Hepatocyte (in vitro differentiated cells): ENCODE measurements at regions not wholly inside any gene's neighbourhood (a gene's known extent, or its start where the extent isn't known, plus 50 kb on each side); places are given as distances from the start of the nearest gene placed in this dataset.
A peak's percentile ranks its signal among the peaks of the same experiment; 100 is the strongest.

ENCODE experiments used
- DNase-seq: peaks from one replicate; pipeline ENCODE4 v3.0.0-alpha.2; 2016; ENCODE audit warnings: low spot score
- H2AFZ ChIP-seq: fragments of 200-600 bp; sonication (generic); 2 replicates; pipeline ENCODE4 v1.6.0; 2016; ENCODE audit warnings: antibody characterized with exemption, mild to moderate bottlenecking
- H3K27ac ChIP-seq: fragments of 200-600 bp; sonication (generic); 2 replicates; pipeline ENCODE4 v1.5.1; 2016; ENCODE audit warnings: mild to moderate bottlenecking
- H3K27me3 ChIP-seq: fragments of 200-600 bp; sonication (generic); 2 replicates; pipeline ENCODE4 v1.6.1; 2016
- H3K36me3 ChIP-seq: fragments of 200-600 bp; sonication (generic); replicated peaks from 2 replicates; pipeline ENCODE4 v1.5.1; 2016; ENCODE audit warnings: low read depth; ENCODE audit not compliant: insufficient read depth
- H3K4me1 ChIP-seq: fragments of 200-600 bp; sonication (generic); 2 replicates; pipeline ENCODE4 v1.5.1; 2016; ENCODE audit warnings: mild to moderate bottlenecking, moderate library complexity; ENCODE audit not compliant: insufficient read depth
- H3K4me2 ChIP-seq: fragments of 200-600 bp; sonication (generic); 2 replicates; pipeline ENCODE4 v1.6.0; 2016
- H3K4me3 ChIP-seq: fragments of 200-600 bp; sonication (generic); 2 replicates; pipeline ENCODE4 v1.5.1; 2016; ENCODE audit warnings: mild to moderate bottlenecking
- H3K79me2 ChIP-seq: fragments of 200-600 bp; sonication (generic); 2 replicates; pipeline ENCODE4 v1.6.0; 2017; ENCODE audit warnings: mild to moderate bottlenecking
- H3K9me2 ChIP-seq: fragments of 200-600 bp; sonication (generic); replicated peaks from 2 replicates; pipeline ENCODE4 v1.6.0; 2017; ENCODE audit warnings: mild to moderate bottlenecking; ENCODE audit not compliant: insufficient read depth
- H3K9me3 ChIP-seq: fragments of 200-600 bp; sonication (generic); 2 replicates; pipeline ENCODE4 v1.5.1; 2016; ENCODE audit warnings: low read depth, mild to moderate bottlenecking
- H4K20me1 ChIP-seq: fragments of 200-600 bp; sonication (generic); 2 replicates; pipeline ENCODE4 v1.6.0; 2016; ENCODE audit warnings: mild to moderate bottlenecking; ENCODE audit not compliant: insufficient read depth, poor library complexity, severe bottlenecking
- CTCF ChIP-seq: fragments of 200-600 bp; sonication (generic); IDR thresholded peaks from 2 replicates; pipeline ENCODE4 v1.5.1; 2016; ENCODE audit warnings: antibody characterized with exemption, mild to moderate bottlenecking; ENCODE audit not compliant: poor library complexity
- EZH2 ChIP-seq: fragments of 200-600 bp; sonication (generic); IDR thresholded peaks from 2 replicates; pipeline ENCODE4 v1.6.1; 2016; ENCODE audit warnings: antibody characterized with exemption, mild to moderate bottlenecking, borderline replicate concordance
- EZH2phosphoT487 ChIP-seq: fragments of 200-600 bp; sonication (generic); IDR thresholded peaks from one replicate; pipeline ENCODE4 v1.6.1; 2018; ENCODE audit warnings: antibody characterized with exemption, mild to moderate bottlenecking, low read depth, moderate library complexity; ENCODE audit not compliant: unreplicated experiment, severe bottlenecking
- WGBS: methylation state at CpG from one replicate; pipeline ENCODE4 v1.1.6; 2016; ENCODE audit warnings: low lambda C conversion rate; ENCODE audit errors: missing lambda C conversion rate; 5-methylcytosine and 5-hydroxymethylcytosine counted together

- H2AFZ ChIP-seq = no peak overlapping the region
- no peak overlapping the region for H3K4me3 ChIP-seq
- no peaks in the 10 kb centered on the region for H3K9me2 ChIP-seq
- TF ChIP-seq EZH2 = no peak
- no peak for TF ChIP-seq EZH2phosphoT487
- no peak for TF ChIP-seq CTCF
- peaks cover 5% of the 10 kb centered on the region for H3K27me3 ChIP-seq
- no peaks in the 10 kb centered on the region for H3K79me2 ChIP-seq
- no peaks in the 10 kb centered on the region for H4K20me1 ChIP-seq
- no peak overlapping the region for H3K4me2 ChIP-seq
- H3K4me1 ChIP-seq = peaks cover 18% of the 10 kb centered on the region
- no peaks in the 10 kb centered on the region for H3K36me3 ChIP-seq
- DNase-seq = no peak
- H3K9me3 ChIP-seq = no peaks in the 10 kb centered on the region
- H3K27ac ChIP-seq = no peak overlapping the region
- 98% methylated on average over 5 of the region's 5 CpGs for WGBS
Observed at GRCh38 chr1:47655521-47656300, 217.9 kb downstream of the FOXD2 start.

- H3K36me3 ChIP-seq = no peaks in the 10 kb centered on the region
- no peak overlapping the region for H3K4me3 ChIP-seq
- TF ChIP-seq EZH2phosphoT487 = no peak
- no peak overlapping the region for H3K27ac ChIP-seq
- DNase-seq = peak; percentile 17
- H3K27me3 ChIP-seq = peaks cover 5% of the 10 kb centered on the region
- 80% methylated on average over 18 of the region's 18 CpGs for WGBS
- no peaks in the 10 kb centered on the region for H4K20me1 ChIP-seq
- no peak overlapping the region for H3K4me2 ChIP-seq
- peaks cover 7% of the 10 kb centered on the region for H3K4me1 ChIP-seq
- no peaks in the 10 kb centered on the region for H3K9me3 ChIP-seq
- H2AFZ ChIP-seq = no peak overlapping the region
- no peaks in the 10 kb centered on the region for H3K79me2 ChIP-seq
- no peaks in the 10 kb centered on the region for H3K9me2 ChIP-seq
Observed at GRCh38 chr1:47656719-47657685, 219.2 kb downstream of the FOXD2 start.

- Histone ChIP-seq H3K79me2 (no peaks in the 10 kb centered on the region), H3K4me3 (no peak overlapping the region), H3K36me3 (no peaks in the 10 kb centered on the region), H3K27me3 (peaks cover 5% of the 10 kb centered on the region), H3K4me1 (peaks cover 4% of the 10 kb centered on the region), H2AFZ (no peak overlapping the region), H3K27ac (no peak overlapping the region), H4K20me1 (no peaks in the 10 kb centered on the region), H3K4me2 (no peak overlapping the region), H3K9me3 (no peaks in the 10 kb centered on the region), H3K9me2 (no peaks in the 10 kb centered on the region)
- no peak for DNase-seq
- TF ChIP-seq EZH2phosphoT487 = no peak
- TF ChIP-seq EZH2 = no peak
- no peak for TF ChIP-seq CTCF
- 94% methylated on average over 9 of the region's 9 CpGs for WGBS
Observed at GRCh38 chr1:47658161-47658920, 220.5 kb downstream of the FOXD2 start.
